ENCODE measurements at regions not wholly inside any gene's neighbourhood (a gene's known extent, or its start where the extent isn't known, plus 50 kb on each side); places are given as distances from the start of the nearest gene placed in this dataset.

- no peaks in the 10 kb centered on the region for H3K27me3 ChIP-seq (ENCODE audit: control insufficient read depth, insufficient read depth, low read length)
- no peak overlapping the region for H3K4me3 ChIP-seq (ENCODE audit: low read length in 3 of 3)
- no peaks in the 10 kb centered on the region for H3K4me1 ChIP-seq (ENCODE audit: control insufficient read depth in 2 of 3, insufficient read depth in 2 of 3, low read depth in 1 of 3, low read length in 3 of 3)
- no peak overlapping the region for H3K9ac ChIP-seq (ENCODE audit: low read length in 3 of 3)
- TF ChIP-seq CTCF (IDR thresholded peaks at IDR 0.05; ENCODE audit: borderline replicate concordance, extremely low read depth, insufficient read depth) = no peak
- H3K27ac ChIP-seq (ENCODE audit: low read depth in 2 of 2, low read length in 2 of 2) = no peak overlapping the region
- H3K9me3 ChIP-seq (ENCODE audit: control insufficient read depth in 2 of 3, insufficient read depth in 1 of 3, low read length in 3 of 3) = no peaks in the 10 kb centered on the region
- FAIRE-seq = peak; percentile 78
- intact Hi-C loops (cut with DNase I) = no loop called here
- no peak for DNase-seq
- H3K36me3 ChIP-seq (ENCODE audit: control insufficient read depth in 2 of 3, insufficient read depth in 3 of 3, low read length in 3 of 3) = no peaks in the 10 kb centered on the region
These were observed 766.5 kb downstream of the METTL15 start for GRCh38 chr11:28874706-28875105.

DNA sequence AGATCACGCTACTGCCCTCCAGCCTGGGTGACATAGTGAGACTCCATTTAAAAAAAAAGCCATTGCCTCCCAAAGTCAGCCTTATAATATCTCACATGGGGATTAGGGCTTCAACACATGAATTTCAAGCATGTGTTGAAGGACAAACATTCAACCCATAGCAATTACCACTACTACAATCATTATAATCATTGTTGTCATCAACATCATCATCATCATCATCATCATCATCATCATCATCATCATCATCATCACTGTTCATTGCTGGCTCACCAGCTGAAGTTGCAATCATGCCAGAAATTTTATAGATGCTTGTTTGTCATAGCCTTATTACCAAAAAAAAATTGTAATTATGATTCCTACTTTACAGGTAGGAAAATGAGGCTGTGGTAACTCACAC is 762.9 kb downstream of the METTL15 start:
- no peak for DNase-seq
- H3K4me1 ChIP-seq (ENCODE audit: control insufficient read depth in 2 of 3, insufficient read depth in 2 of 3, low read depth in 1 of 3, low read length in 3 of 3) = no peaks in the 10 kb centered on the region
- H3K4me3 ChIP-seq (ENCODE audit: low read length in 3 of 3) = no peak overlapping the region
- no peak for FAIRE-seq
- no peak overlapping the region for H3K27ac ChIP-seq (ENCODE audit: low read depth in 2 of 2, low read length in 2 of 2)
- no peaks in the 10 kb centered on the region for H3K36me3 ChIP-seq (ENCODE audit: control insufficient read depth in 2 of 3, insufficient read depth in 3 of 3, low read length in 3 of 3)
- H3K9ac ChIP-seq (ENCODE audit: low read length in 3 of 3) = no peak overlapping the region
- TF ChIP-seq CTCF (IDR thresholded peaks at IDR 0.05; ENCODE audit: borderline replicate concordance, extremely low read depth, insufficient read depth) = no peak
- intact Hi-C loops (cut with DNase I) = no loop called here
- no peaks in the 10 kb centered on the region for H3K9me3 ChIP-seq (ENCODE audit: control insufficient read depth in 2 of 3, insufficient read depth in 1 of 3, low read length in 3 of 3)
- H3K27me3 ChIP-seq (ENCODE audit: control insufficient read depth, insufficient read depth, low read length) = no peaks in the 10 kb centered on the region

- FAIRE-seq = no peak
- H3K4me1 ChIP-seq (ENCODE audit: control insufficient read depth in 2 of 3, insufficient read depth in 2 of 3, low read depth in 1 of 3, low read length in 3 of 3) = no peaks in the 10 kb centered on the region
- H3K9ac ChIP-seq (ENCODE audit: low read length in 3 of 3) = no peak overlapping the region
- H3K4me3 ChIP-seq (ENCODE audit: low read length in 3 of 3) = no peak overlapping the region
- TF ChIP-seq CTCF (IDR thresholded peaks at IDR 0.05; ENCODE audit: borderline replicate concordance, extremely low read depth, insufficient read depth) = no peak
- no peak overlapping the region for H3K27ac ChIP-seq (ENCODE audit: low read depth in 2 of 2, low read length in 2 of 2)
- intact Hi-C loops (cut with DNase I) = no loop called here
- H3K27me3 ChIP-seq (ENCODE audit: control insufficient read depth, insufficient read depth, low read length) = no peaks in the 10 kb centered on the region
- no peaks in the 10 kb centered on the region for H3K9me3 ChIP-seq (ENCODE audit: control insufficient read depth in 2 of 3, insufficient read depth in 1 of 3, low read length in 3 of 3)
- no peak for DNase-seq
- H3K36me3 ChIP-seq (ENCODE audit: control insufficient read depth in 2 of 3, insufficient read depth in 3 of 3, low read length in 3 of 3) = no peaks in the 10 kb centered on the region
These were observed 755.2 kb downstream of the METTL15 start for GRCh38 chr11:28863422-28863821.

DNA sequence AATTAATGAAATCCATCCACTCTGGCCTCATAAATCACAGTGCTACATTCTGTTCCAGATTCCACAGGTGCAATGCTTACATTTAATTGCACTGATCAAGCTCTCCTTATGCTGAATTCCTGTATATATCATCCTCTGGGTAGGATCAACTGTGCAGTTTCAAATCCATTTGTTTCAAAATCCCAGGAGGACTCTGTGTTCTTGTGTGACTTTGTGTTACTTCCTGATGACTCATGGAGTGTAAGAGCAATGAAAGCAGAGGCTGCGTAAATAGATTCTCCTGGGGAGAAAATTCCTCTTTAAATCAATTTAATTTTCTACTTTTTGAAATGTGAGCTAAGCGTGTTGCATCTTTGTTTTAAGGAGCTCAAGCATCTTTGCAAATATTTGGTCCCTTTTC is 752.7 kb downstream of the METTL15 start:
- no peak for DNase-seq
- no peak for TF ChIP-seq CTCF (IDR thresholded peaks at IDR 0.05; ENCODE audit: borderline replicate concordance, extremely low read depth, insufficient read depth)
- H3K4me1 ChIP-seq (ENCODE audit: control insufficient read depth in 2 of 3, insufficient read depth in 2 of 3, low read depth in 1 of 3, low read length in 3 of 3) = no peaks in the 10 kb centered on the region
- no peak overlapping the region for H3K9ac ChIP-seq (ENCODE audit: low read length in 3 of 3)
- no peak overlapping the region for H3K27ac ChIP-seq (ENCODE audit: low read depth in 2 of 2, low read length in 2 of 2)
- no peak for FAIRE-seq
- H3K36me3 ChIP-seq (ENCODE audit: control insufficient read depth in 2 of 3, insufficient read depth in 3 of 3, low read length in 3 of 3) = no peaks in the 10 kb centered on the region
- no peak overlapping the region for H3K4me3 ChIP-seq (ENCODE audit: low read length in 3 of 3)
- H3K9me3 ChIP-seq (ENCODE audit: control insufficient read depth in 2 of 3, insufficient read depth in 1 of 3, low read length in 3 of 3) = peaks cover 0 to 5% (median 0%) of the 10 kb centered on the region in 3 donors
- H3K27me3 ChIP-seq (ENCODE audit: control insufficient read depth, insufficient read depth, low read length) = no peaks in the 10 kb centered on the region
- intact Hi-C loops (cut with DNase I) = no loop called here

Measured in kidney (tissue), 13 donors.